ENCODE measurements at regions not wholly inside any gene's neighbourhood (a gene's known extent, or its start where the extent isn't known, plus 50 kb on each side); places are given as distances from the start of the nearest gene placed in this dataset.
A peak's percentile ranks its signal among the peaks of the same experiment; 100 is the strongest.

- no peak for TF ChIP-seq CTCF (conservative IDR thresholded peaks at IDR 0.05; ENCODE audit: low read depth, low read length)
- H3K4me3 ChIP-seq (ENCODE audit: low read depth, low read length), result no peak overlapping the region
- peak; percentile 30 for DNase-seq (ENCODE audit: low read depth)
These were observed 422.5 kb upstream of the SEMA6D start for GRCh38 chr15:47294765-47295259.

DNA sequence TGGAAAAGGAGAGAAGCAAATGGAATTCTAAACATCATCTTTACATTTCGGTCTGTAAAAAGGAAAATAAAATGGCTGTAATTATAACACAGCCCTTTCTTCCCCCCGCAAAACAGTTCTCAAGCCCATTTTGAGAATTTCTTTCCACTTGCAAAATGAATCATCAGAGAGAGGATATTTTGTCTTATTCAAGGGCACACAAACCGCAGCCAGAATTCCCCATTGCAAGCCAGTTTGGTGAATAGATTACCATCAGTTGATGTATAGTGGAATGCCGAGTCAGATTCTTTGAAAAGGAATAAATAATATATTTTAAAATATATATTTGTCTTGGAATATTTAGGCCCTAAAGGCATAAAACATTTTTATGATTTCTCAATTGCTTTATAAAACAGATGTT lies 420.4 kb upstream of the SEMA6D start:
- DNase-seq (ENCODE audit: low read depth), result no peak
- TF ChIP-seq CTCF (conservative IDR thresholded peaks at IDR 0.05; ENCODE audit: low read depth, low read length), result no peak
- no peak overlapping the region for H3K4me3 ChIP-seq (ENCODE audit: low read depth, low read length)

DNA sequence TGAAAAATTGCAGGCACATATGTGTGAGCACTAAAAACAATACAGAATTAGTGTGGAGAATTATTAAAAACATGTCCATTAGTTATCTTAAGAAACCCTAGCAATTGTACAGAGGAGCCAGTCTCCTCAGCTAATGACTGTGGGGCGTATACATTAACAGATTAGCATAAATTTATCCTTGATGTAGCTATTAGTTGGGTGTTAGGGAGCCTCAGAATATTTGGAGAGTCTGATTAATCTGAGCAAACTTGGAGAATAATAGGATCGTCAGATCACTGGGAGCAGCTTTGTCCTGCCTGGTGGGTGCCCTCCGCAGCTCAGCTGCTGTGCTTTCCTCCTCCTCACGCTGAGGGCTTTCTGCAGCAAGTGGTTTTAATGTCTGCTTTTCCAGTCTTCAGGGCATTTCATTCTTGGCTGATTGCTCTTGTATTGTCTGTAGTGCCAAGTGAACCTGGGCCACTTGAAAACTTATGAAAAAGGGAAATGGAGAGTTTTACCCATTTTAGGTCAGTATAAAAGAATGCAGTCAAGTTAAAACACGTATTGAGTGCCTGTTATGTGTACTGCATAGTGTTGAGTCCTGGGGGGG lies 417.4 kb upstream of the SEMA6D start:
- no peak overlapping the region for H3K4me3 ChIP-seq (ENCODE audit: low read depth, low read length)
- TF ChIP-seq CTCF (conservative IDR thresholded peaks at IDR 0.05; ENCODE audit: low read depth, low read length), result no peak
- DNase-seq (ENCODE audit: low read depth), result no peak

GRCh38 chr15:47300596-47300995 lies 416.7 kb upstream of the SEMA6D start:
- DNase-seq (ENCODE audit: low read depth), result no peak
- TF ChIP-seq CTCF (conservative IDR thresholded peaks at IDR 0.05; ENCODE audit: low read depth, low read length), result no peak
- H3K4me3 ChIP-seq (ENCODE audit: low read depth, low read length), result no peak overlapping the region

DNA sequence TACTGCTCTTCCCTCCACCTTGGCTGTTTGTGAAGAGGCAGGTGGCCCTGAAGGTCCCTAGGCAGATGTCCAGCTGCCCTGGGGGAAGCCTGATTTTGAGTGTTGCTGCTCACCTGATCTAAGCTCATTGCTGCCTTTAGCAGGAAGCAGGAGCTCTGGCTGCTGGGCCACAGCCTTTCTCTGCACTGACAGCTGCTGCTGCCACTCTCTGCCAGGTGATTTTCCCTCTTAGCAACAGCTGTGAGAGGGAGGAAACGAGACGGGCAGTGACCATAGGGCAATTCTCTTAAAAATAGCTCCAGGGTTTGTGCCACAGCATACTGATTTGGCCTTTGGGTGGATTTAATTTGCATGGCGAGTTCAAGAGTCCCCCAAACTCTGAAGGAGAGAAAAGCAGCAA lies 415.8 kb upstream of the SEMA6D start:
- no peak for TF ChIP-seq CTCF (conservative IDR thresholded peaks at IDR 0.05; ENCODE audit: low read depth, low read length)
- no peak overlapping the region for H3K4me3 ChIP-seq (ENCODE audit: low read depth, low read length)
- no peak for DNase-seq (ENCODE audit: low read depth)

- H3K4me3 ChIP-seq (ENCODE audit: low read depth, low read length), result no peak overlapping the region
- TF ChIP-seq CTCF (conservative IDR thresholded peaks at IDR 0.05; ENCODE audit: low read depth, low read length), result no peak
- DNase-seq (ENCODE audit: low read depth), result no peak
These were observed 412.6 kb upstream of the SEMA6D start for GRCh38 chr15:47304656-47305055.

DNA sequence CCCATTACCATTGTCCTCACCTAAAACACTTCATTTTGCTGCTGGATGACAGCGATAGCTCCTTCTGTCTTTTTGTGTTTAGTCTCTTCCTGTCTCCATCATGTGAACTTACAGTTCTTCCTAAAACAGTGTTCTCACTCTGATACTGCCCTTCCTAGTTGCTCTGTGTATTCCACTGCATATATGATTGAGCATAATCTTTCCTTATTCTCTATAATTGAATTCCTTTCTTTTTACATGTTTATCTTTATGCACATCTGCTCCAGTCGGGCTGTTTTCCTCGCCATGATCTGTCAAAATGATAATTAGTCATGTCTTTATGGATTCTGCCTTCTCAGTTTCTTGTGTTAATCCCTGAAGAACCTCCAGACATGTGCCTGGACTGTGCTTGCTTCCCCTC lies 405.1 kb upstream of the SEMA6D start:
- TF ChIP-seq CTCF (conservative IDR thresholded peaks at IDR 0.05; ENCODE audit: low read depth, low read length), result no peak
- no peak for DNase-seq (ENCODE audit: low read depth)
- H3K4me3 ChIP-seq (ENCODE audit: low read depth, low read length), result no peak overlapping the region

All from choroid plexus epithelial cell (primary cell).